MG63 (cell line): ENCODE measurements at regions not wholly inside any gene's neighbourhood (a gene's known extent, or its start where the extent isn't known, plus 50 kb on each side); places are given as distances from the start of the nearest gene placed in this dataset.
"Not testable (repeated sequence)": the region's sequence is repeated elsewhere in the genome, so short reads cannot be mapped to it uniquely, and the experiment has no call there.

Experiments used
- DNase-seq: peaks from one replicate; pipeline ENCODE4 v3.0.0-alpha.2; 2020
- H3K27me3 ChIP-seq: fragments of 250-450 bp; sonication (Bioruptor Pico); 2 replicates; pipeline ENCODE4 v1.5.1; 2020; ENCODE audit warnings: mild to moderate bottlenecking, moderate library complexity
- H3K36me3 ChIP-seq: fragments of 250-450 bp; sonication (Bioruptor Pico); 2 replicates; pipeline ENCODE4 v1.5.1; 2020; ENCODE audit warnings: mild to moderate bottlenecking, moderate library complexity
- H3K4me3 ChIP-seq: fragments of 250-450 bp; sonication (Bioruptor Pico); 2 replicates; pipeline ENCODE4 v1.5.1; 2020; ENCODE audit warnings: mild to moderate bottlenecking, moderate library complexity
- H3K9me3 ChIP-seq: fragments of 250-450 bp; sonication (Bioruptor Pico); 2 replicates; pipeline ENCODE4 v1.5.1; 2020; ENCODE audit warnings: mild to moderate bottlenecking, moderate library complexity

- Histone ChIP-seq H3K27me3 (no peaks in the 10 kb centered on the region), H3K36me3 (no peaks in the 10 kb centered on the region)
- DNase-seq, result no peak
Observed at GRCh38 chr6:109910571-109910970, 67.5 kb upstream of the GPR6 start.

GRCh38 chr6:109912118-109912517 is 66.0 kb upstream of the GPR6 start:
- Histone ChIP-seq H3K9me3 (no peaks in the 10 kb centered on the region), H3K36me3 (no peaks in the 10 kb centered on the region), H3K4me3 (no peak overlapping the region), H3K27me3 (no peaks in the 10 kb centered on the region)
- no peak for DNase-seq

More at GRCh38 chr6:109910571-109910970, 67.5 kb upstream of the GPR6 start:
- Histone ChIP-seq H3K9me3 (no peaks in the 10 kb centered on the region), H3K4me3 (no peak overlapping the region)

GRCh38 chr6:109912952-109913351 is 65.2 kb upstream of the GPR6 start:
- Histone ChIP-seq H3K36me3 (no peaks in the 10 kb centered on the region), H3K9me3 (no peaks in the 10 kb centered on the region), H3K27me3 (no peaks in the 10 kb centered on the region), H3K4me3 (no peak overlapping the region)
- no peak for DNase-seq

GRCh38 chr6:109915748-109916147 is 62.4 kb upstream of the GPR6 start:
- not testable (repeated sequence) for H3K9me3 ChIP-seq, H3K36me3 ChIP-seq

GRCh38 chr6:109916759-109917158 is 61.4 kb upstream of the GPR6 start:
- Histone ChIP-seq H3K9me3 (no peaks in the 10 kb centered on the region), H3K4me3 (no peak overlapping the region), H3K27me3 (no peaks in the 10 kb centered on the region), H3K36me3 (no peaks in the 10 kb centered on the region)
- DNase-seq, result no peak

More at GRCh38 chr6:109915748-109916147, 62.4 kb upstream of the GPR6 start:
- H3K4me3 ChIP-seq, DNase-seq, H3K27me3 ChIP-seq: not testable (repeated sequence)

GRCh38 chr6:109918227-109918626 is 59.9 kb upstream of the GPR6 start:
- Histone ChIP-seq H3K36me3 (no peaks in the 10 kb centered on the region), H3K9me3 (no peaks in the 10 kb centered on the region), H3K4me3 (no peak overlapping the region), H3K27me3 (no peaks in the 10 kb centered on the region)
- no peak for DNase-seq

GRCh38 chr6:109920911-109921310 is 57.2 kb upstream of the GPR6 start:
- DNase-seq, result no peak
- no peaks in the 10 kb centered on the region for H3K9me3 ChIP-seq
- H3K4me3 ChIP-seq, result no peak overlapping the region

GRCh38 chr6:109922851-109923250 is 55.3 kb upstream of the GPR6 start:
- no peaks in the 10 kb centered on the region for H3K36me3 ChIP-seq
- H3K27me3 ChIP-seq, result no peaks in the 10 kb centered on the region
- DNase-seq, result no peak
- H3K4me3 ChIP-seq, result no peak overlapping the region
- H3K9me3 ChIP-seq, result no peaks in the 10 kb centered on the region

More at GRCh38 chr6:109920911-109921310, 57.2 kb upstream of the GPR6 start:
- no peaks in the 10 kb centered on the region for H3K36me3 ChIP-seq
- H3K27me3 ChIP-seq, result no peaks in the 10 kb centered on the region

GRCh38 chr6:109925075-109925474 is 53.0 kb upstream of the GPR6 start:
- Histone ChIP-seq H3K9me3 (no peaks in the 10 kb centered on the region), H3K4me3 (no peak overlapping the region), H3K36me3 (no peaks in the 10 kb centered on the region), H3K27me3 (no peaks in the 10 kb centered on the region)
- no peak for DNase-seq

GRCh38 chr6:109927052-109927451 is 51.1 kb upstream of the GPR6 start:
- Histone ChIP-seq H3K27me3 (no peaks in the 10 kb centered on the region), H3K4me3 (no peak overlapping the region), H3K9me3 (no peaks in the 10 kb centered on the region), H3K36me3 (no peaks in the 10 kb centered on the region)
- no peak for DNase-seq
